ENCODE measurements at regions not wholly inside any gene's neighbourhood (a gene's known extent, or its start where the extent isn't known, plus 50 kb on each side); places are given as distances from the start of the nearest gene placed in this dataset.

GRCh38 chr18:75562216-75562615 is 134.7 kb upstream of the SMIM21 start:
- Mint-ChIP-seq H3K4me3 (no peak overlapping the region), H3K4me1 (ENCODE audit: low read depth) (no peaks in the 10 kb centered on the region), H3K36me3 (ENCODE audit: low read depth) (no peaks in the 10 kb centered on the region), H3K27ac (no peak overlapping the region), H3K27me3 (peaks cover 25% of the 10 kb centered on the region), H3K9me3 (no peaks in the 10 kb centered on the region)
- no peak overlapping the region for H3K4me3 ChIP-seq (ENCODE audit: low read length)
- no peaks in the 10 kb centered on the region for H3K27me3 ChIP-seq (ENCODE audit: control insufficient read depth in 1 of 2, insufficient read depth in 2 of 2, low read length in 2 of 2)
- H3K27ac ChIP-seq (ENCODE audit: low read depth in 1 of 2, low read length in 2 of 2) = no peak overlapping the region
- ChIA-PET CTCF (no interaction called here), POLR2A (no interaction called here)
- no peaks in the 10 kb centered on the region for H3K36me3 ChIP-seq (ENCODE audit: insufficient read depth, low read length)
- DNase-seq (no peak), ATAC-seq (ENCODE audit: poor library complexity) (no peak)
- H3K4me1 ChIP-seq (ENCODE audit: insufficient read depth, low read length) = no peaks in the 10 kb centered on the region
- no peaks in the 10 kb centered on the region for H3K9me3 ChIP-seq (ENCODE audit: control insufficient read depth in 1 of 2, insufficient read depth in 1 of 2, low read length in 2 of 2)
- intact Hi-C loops (cut with DNase I, micrococcal nuclease) = no loop called here
- TF ChIP-seq, protein P1, sequence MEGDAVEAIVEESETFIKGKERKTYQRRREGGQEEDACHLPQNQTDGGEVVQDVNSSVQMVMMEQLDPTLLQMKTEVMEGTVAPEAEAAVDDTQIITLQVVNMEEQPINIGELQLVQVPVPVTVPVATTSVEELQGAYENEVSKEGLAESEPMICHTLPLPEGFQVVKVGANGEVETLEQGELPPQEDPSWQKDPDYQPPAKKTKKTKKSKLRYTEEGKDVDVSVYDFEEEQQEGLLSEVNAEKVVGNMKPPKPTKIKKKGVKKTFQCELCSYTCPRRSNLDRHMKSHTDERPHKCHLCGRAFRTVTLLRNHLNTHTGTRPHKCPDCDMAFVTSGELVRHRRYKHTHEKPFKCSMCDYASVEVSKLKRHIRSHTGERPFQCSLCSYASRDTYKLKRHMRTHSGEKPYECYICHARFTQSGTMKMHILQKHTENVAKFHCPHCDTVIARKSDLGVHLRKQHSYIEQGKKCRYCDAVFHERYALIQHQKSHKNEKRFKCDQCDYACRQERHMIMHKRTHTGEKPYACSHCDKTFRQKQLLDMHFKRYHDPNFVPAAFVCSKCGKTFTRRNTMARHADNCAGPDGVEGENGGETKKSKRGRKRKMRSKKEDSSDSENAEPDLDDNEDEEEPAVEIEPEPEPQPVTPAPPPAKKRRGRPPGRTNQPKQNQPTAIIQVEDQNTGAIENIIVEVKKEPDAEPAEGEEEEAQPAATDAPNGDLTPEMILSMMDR (IDR thresholded peaks at IDR 0.05) = no peak

DNA sequence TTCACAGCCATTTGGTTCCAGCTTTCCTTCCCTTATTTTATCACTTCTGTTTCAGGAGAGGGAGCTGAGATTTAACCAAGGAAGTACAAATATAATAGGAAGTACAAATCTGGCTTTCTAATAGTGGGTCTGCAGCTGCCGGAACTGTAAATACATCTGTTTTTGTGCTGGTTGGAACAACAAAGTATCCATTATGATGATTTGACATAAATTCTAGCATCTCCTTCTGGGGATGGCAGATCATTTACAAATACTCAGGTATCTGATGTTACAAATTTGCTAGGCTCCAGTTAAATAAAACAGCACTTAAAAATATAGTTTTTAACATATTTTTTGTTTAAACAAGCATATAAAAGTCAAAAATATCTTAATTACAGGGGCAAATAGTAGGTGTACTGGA is 131.3 kb upstream of the SMIM21 start:
- ATAC-seq (ENCODE audit: poor library complexity) = no peak

GRCh38 chr18:75556841-75557240 is 129.3 kb upstream of the SMIM21 start:
- no peaks in the 10 kb centered on the region for H3K4me1 Mint-ChIP-seq (ENCODE audit: low read depth)
- Histone ChIP-seq H3K9me3 (ENCODE audit: control insufficient read depth in 1 of 2, insufficient read depth in 1 of 2, low read length in 2 of 2) (no peaks in the 10 kb centered on the region), H3K4me1 (ENCODE audit: insufficient read depth, low read length) (no peaks in the 10 kb centered on the region), H3K27me3 (ENCODE audit: control insufficient read depth in 1 of 2, insufficient read depth in 2 of 2, low read length in 2 of 2) (no peaks in the 10 kb centered on the region), H3K4me3 (ENCODE audit: low read length) (no peak overlapping the region), H3K27ac (ENCODE audit: low read depth in 1 of 2, low read length in 2 of 2) (no peak overlapping the region), H3K36me3 (ENCODE audit: insufficient read depth, low read length) (no peaks in the 10 kb centered on the region)
- DNase-seq (no peak), ATAC-seq (ENCODE audit: poor library complexity) (no peak)
- TF ChIP-seq, protein P1 (IDR thresholded peaks at IDR 0.05) = no peak
- H3K4me3 Mint-ChIP-seq = no peak overlapping the region
- CTCF ChIA-PET = no interaction called here
- H3K9me3 Mint-ChIP-seq = no peaks in the 10 kb centered on the region
- POLR2A ChIA-PET = no interaction called here
- H3K27me3 Mint-ChIP-seq = peaks cover 10% of the 10 kb centered on the region
- intact Hi-C loops (cut with DNase I, micrococcal nuclease) = no loop called here
- no peak overlapping the region for H3K27ac Mint-ChIP-seq
- no peaks in the 10 kb centered on the region for H3K36me3 Mint-ChIP-seq (ENCODE audit: low read depth)

More for the DNA sequence above, 131.3 kb upstream of the SMIM21 start:
- Histone ChIP-seq H3K9me3 (ENCODE audit: control insufficient read depth in 1 of 2, insufficient read depth in 1 of 2, low read length in 2 of 2) (no peaks in the 10 kb centered on the region), H3K27ac (ENCODE audit: low read depth in 1 of 2, low read length in 2 of 2) (no peak overlapping the region), H3K36me3 (ENCODE audit: insufficient read depth, low read length) (no peaks in the 10 kb centered on the region), H3K4me3 (ENCODE audit: low read length) (no peak overlapping the region), H3K27me3 (ENCODE audit: control insufficient read depth in 1 of 2, insufficient read depth in 2 of 2, low read length in 2 of 2) (no peaks in the 10 kb centered on the region), H3K4me1 (ENCODE audit: insufficient read depth, low read length) (no peaks in the 10 kb centered on the region)
- CTCF ChIA-PET = no interaction called here
- intact Hi-C loops (cut with DNase I, micrococcal nuclease) = no loop called here
- H3K4me1 Mint-ChIP-seq (ENCODE audit: low read depth) = no peaks in the 10 kb centered on the region
- POLR2A ChIA-PET = no interaction called here
- no peak overlapping the region for H3K4me3 Mint-ChIP-seq
- H3K27me3 Mint-ChIP-seq = peaks cover 11% of the 10 kb centered on the region
- H3K27ac Mint-ChIP-seq = no peak overlapping the region
- no peaks in the 10 kb centered on the region for H3K9me3 Mint-ChIP-seq
- TF ChIP-seq, protein P1 (IDR thresholded peaks at IDR 0.05) = no peak
- no peak for DNase-seq
- H3K36me3 Mint-ChIP-seq (ENCODE audit: low read depth) = no peaks in the 10 kb centered on the region
